H1 (cell line): ENCODE measurements at regions not wholly inside any gene's neighbourhood (a gene's known extent, or its start where the extent isn't known, plus 50 kb on each side); places are given as distances from the start of the nearest gene placed in this dataset.

Source experiments
- FOSL1 ChIP-seq: IDR thresholded peaks from 2 replicates; pipeline ENCODE4 v1.6.1; 2011; ENCODE audit warnings: mild to moderate bottlenecking, low read depth, low read length, moderate library complexity; ENCODE audit not compliant: insufficient read depth
- HDAC2 ChIP-seq, 2 experiments: fragments of 300-600 bp in 1 of 2; sonication (generic) in 1 of 2; IDR thresholded peaks; 2 replicates each; pipeline ENCODE4 v1.6.1; 2011 to 2012; ENCODE audit warnings: low read depth in 2 of 2, low read length in 2 of 2, mild to moderate bottlenecking in 2 of 2, moderate library complexity in 2 of 2, borderline replicate concordance in 1 of 2, inconsistent platforms in 1 of 2
- TEAD4 ChIP-seq: IDR thresholded peaks from 2 replicates; pipeline ENCODE4 v1.6.1; 2012; ENCODE audit warnings: low read depth, low read length, inconsistent platforms, mixed read lengths
- TF ChIP-seq, protein P1 (sequence below): IDR thresholded peaks from 2 replicates; pipeline ENCODE4 v1.6.1; 2011; ENCODE audit warnings: low read depth, mild to moderate bottlenecking, low read length; ENCODE audit not compliant: insufficient read depth
- TF ChIP-seq, protein P2 (sequence below): IDR thresholded peaks from 2 replicates; pipeline ENCODE4 v1.6.1; 2012; ENCODE audit warnings: inconsistent platforms

DNA sequence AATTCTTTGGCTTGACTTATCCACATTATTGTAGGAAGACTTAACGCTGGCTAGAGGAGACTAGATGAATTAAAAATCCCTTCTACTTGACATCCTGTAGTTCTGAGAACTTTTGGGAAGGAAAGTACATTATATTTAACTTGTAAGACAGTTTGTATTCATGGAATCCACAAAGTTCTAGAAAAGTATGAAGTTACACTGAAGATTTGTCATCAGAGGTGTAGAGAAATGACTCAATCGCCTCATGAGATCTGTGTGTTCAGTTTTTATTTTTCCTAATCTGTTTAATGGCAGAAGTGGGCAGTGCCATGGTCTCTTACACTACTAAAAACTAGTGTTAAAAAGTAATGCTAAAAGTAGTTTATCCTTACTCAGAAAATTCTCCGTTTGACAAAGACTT lies 89.1 kb upstream of the SMIM30 start:
- TF ChIP-seq, protein P1, sequence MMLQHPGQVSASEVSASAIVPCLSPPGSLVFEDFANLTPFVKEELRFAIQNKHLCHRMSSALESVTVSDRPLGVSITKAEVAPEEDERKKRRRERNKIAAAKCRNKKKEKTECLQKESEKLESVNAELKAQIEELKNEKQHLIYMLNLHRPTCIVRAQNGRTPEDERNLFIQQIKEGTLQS, result no peak
- TF ChIP-seq TEAD4 (no peak), HDAC2 (IDR thresholded peaks at IDR 0.05; ENCODE audit: borderline replicate concordance in 1 of 2, low read depth in 2 of 2, low read length in 2 of 2) (no peak), FOSL1 (no peak)
- TF ChIP-seq, protein P2, sequence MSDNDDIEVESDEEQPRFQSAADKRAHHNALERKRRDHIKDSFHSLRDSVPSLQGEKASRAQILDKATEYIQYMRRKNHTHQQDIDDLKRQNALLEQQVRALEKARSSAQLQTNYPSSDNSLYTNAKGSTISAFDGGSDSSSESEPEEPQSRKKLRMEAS, result no peak
